ENCODE measurements at regions not wholly inside any gene's neighbourhood (a gene's known extent, or its start where the extent isn't known, plus 50 kb on each side); places are given as distances from the start of the nearest gene placed in this dataset.

GRCh38 chr2:236662231-236663185 lies 92.9 kb downstream of the ACKR3 start:
- TF ChIP-seq GATA2 (IDR thresholded peaks at IDR 0.05; ENCODE audit: low read depth, low read length) (no peak), GATA3 (IDR thresholded peaks at IDR 0.05; ENCODE audit: low read depth, low read length) (no peak)

DNA sequence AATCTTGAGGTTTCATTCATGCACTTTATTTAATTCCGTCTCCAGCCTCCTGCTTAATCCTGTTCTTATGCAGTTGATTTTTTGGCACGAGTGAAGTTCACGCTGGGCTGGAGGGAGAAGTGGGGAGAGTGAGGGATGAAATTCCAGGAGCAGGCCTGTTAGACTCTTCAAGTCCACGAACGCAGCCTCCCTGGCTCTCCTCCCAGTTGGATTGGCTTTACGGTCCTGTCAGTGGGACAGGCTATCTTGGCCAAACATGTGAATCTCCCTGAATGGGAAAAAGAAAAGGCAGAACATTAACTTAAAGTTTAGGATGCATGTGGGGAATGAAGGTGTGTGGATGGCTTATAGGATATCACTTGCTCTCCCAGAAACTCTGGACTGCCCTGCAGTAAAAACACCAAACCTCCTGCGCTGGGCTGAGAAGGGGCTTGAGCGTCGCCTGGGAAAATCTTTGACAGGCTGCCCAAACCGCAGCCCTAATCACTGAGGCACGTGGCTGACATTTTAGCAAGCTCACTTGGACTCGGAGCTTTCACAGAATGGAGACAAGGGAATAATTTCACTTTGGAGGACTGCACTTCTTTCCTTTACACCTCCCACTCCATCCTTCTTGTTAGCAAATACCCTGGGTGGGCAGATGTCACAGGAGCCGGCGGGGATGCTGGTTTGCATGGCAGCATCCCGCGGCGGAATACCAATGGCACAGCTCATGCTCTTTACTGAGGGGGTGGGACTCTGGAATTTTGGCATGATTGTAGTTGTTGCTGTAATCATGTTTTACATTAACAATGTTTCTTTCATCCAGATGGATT lies 93.9 kb downstream of the ACKR3 start:
- TF ChIP-seq GATA3 (IDR thresholded peaks at IDR 0.05; ENCODE audit: low read depth, low read length) (no peak), GATA2 (IDR thresholded peaks at IDR 0.05; ENCODE audit: low read depth, low read length) (no peak)

GRCh38 chr2:236664136-236664535 lies 94.5 kb downstream of the ACKR3 start:
- no peak for TF ChIP-seq GATA2 (IDR thresholded peaks at IDR 0.05; ENCODE audit: low read depth, low read length)
- no peak for TF ChIP-seq GATA3 (IDR thresholded peaks at IDR 0.05; ENCODE audit: low read depth, low read length)

GRCh38 chr2:236665101-236665500 lies 95.5 kb downstream of the ACKR3 start:
- TF ChIP-seq GATA3 (IDR thresholded peaks at IDR 0.05; ENCODE audit: low read depth, low read length) (no peak), GATA2 (IDR thresholded peaks at IDR 0.05; ENCODE audit: low read depth, low read length) (no peak)

GRCh38 chr2:236665572-236666118 lies 96.0 kb downstream of the ACKR3 start:
- no peak for TF ChIP-seq GATA3 (IDR thresholded peaks at IDR 0.05; ENCODE audit: low read depth, low read length)
- no peak for TF ChIP-seq GATA2 (IDR thresholded peaks at IDR 0.05; ENCODE audit: low read depth, low read length)

GRCh38 chr2:236666646-236667204 lies 97.1 kb downstream of the ACKR3 start:
- TF ChIP-seq GATA3 (IDR thresholded peaks at IDR 0.05; ENCODE audit: low read depth, low read length) (no peak), GATA2 (IDR thresholded peaks at IDR 0.05; ENCODE audit: low read depth, low read length) (no peak)

DNA sequence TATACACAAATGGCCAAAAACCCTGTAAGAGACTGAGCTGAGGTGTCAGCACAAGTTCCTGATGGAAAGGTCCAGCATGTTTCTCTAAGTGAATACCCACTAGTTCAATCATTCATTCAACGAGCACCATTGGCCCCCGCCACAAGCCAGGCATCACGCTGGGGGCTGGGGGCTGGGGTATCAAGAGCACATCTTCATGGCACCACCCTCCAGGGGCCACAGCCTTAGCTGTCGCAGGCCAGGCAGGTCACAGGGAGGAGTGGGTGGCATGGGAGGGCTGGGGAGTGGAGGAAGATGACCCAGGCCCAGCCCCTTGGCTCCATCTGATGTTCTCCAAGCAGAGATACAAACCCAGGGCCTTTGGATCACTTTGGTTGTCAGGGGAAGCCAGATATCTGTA lies 97.9 kb downstream of the ACKR3 start:
- TF ChIP-seq GATA2 (IDR thresholded peaks at IDR 0.05; ENCODE audit: low read depth, low read length), result no peak
- TF ChIP-seq GATA3 (IDR thresholded peaks at IDR 0.05; ENCODE audit: low read depth, low read length), result no peak

GRCh38 chr2:236668531-236668969 lies 98.9 kb downstream of the ACKR3 start:
- TF ChIP-seq GATA2 (IDR thresholded peaks at IDR 0.05; ENCODE audit: low read depth, low read length) (no peak), GATA3 (IDR thresholded peaks at IDR 0.05; ENCODE audit: low read depth, low read length) (no peak)

GRCh38 chr2:236670235-236670620 lies 100.6 kb downstream of the ACKR3 start:
- TF ChIP-seq GATA3 (IDR thresholded peaks at IDR 0.05; ENCODE audit: low read depth, low read length), result no peak
- TF ChIP-seq GATA2 (IDR thresholded peaks at IDR 0.05; ENCODE audit: low read depth, low read length), result no peak

GRCh38 chr2:236671896-236672562 lies 102.4 kb downstream of the ACKR3 start:
- TF ChIP-seq GATA3 (IDR thresholded peaks at IDR 0.05; ENCODE audit: low read depth, low read length) (no peak), GATA2 (IDR thresholded peaks at IDR 0.05; ENCODE audit: low read depth, low read length) (no peak)

DNA sequence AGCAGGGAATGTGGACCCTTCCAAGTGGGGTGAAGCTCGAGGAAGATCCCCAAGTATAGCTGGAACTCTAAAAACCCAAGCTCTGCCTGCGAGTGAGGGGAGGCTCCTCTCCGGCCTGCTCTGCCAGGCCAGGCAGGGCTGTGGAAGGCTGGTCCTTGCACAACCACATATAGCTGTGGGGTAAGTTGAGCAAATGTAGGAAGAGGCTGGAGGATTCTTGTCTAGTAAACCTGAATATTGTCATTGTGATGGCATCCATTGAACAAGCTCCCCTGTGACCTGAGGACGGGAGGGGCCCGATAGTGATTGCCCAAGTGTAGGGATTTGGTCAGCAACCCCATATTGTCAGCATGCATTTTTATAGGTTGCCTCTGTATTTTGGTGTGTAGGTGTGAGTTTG lies 103.0 kb downstream of the ACKR3 start:
- TF ChIP-seq GATA3 (IDR thresholded peaks at IDR 0.05; ENCODE audit: low read depth, low read length), result no peak
- no peak for TF ChIP-seq GATA2 (IDR thresholded peaks at IDR 0.05; ENCODE audit: low read depth, low read length)

GRCh38 chr2:236673126-236673822 lies 103.6 kb downstream of the ACKR3 start:
- TF ChIP-seq GATA2 (IDR thresholded peaks at IDR 0.05; ENCODE audit: low read depth, low read length) (no peak), GATA3 (IDR thresholded peaks at IDR 0.05; ENCODE audit: low read depth, low read length) (no peak)

DNA sequence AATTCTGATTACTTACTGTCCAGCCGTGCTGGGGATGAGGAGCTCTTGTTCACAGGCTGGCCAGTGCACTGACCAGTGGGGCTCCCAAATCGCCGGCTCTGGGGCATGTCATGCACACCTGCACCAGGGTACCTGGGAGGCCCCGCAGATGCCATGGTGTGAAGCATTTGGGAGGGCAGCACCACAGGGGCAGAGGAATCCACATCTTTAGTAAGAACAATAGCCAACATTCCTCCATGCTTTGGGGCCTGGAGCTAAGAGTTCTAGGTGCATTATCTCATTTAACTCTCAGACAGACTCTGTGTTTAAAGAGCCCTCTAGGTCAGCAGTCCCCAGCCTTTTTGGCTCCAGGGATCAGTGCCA lies 104.2 kb downstream of the ACKR3 start:
- TF ChIP-seq GATA2 (IDR thresholded peaks at IDR 0.05; ENCODE audit: low read depth, low read length) (no peak), GATA3 (IDR thresholded peaks at IDR 0.05; ENCODE audit: low read depth, low read length) (no peak)

Data from SH-SY5Y (cell line).